Keratinocyte (primary cell): ENCODE measurements at regions not wholly inside any gene's neighbourhood (a gene's known extent, or its start where the extent isn't known, plus 50 kb on each side); places are given as distances from the start of the nearest gene placed in this dataset.

Source experiments
- DNase-seq: peaks from one replicate; pipeline ENCODE4 v3.0.0-alpha.2; 2011; ENCODE audit warnings: low read depth, missing footprints, low spot score
- FAIRE-seq: peaks from 2 replicates; lab custom pipeline; 2011; peaks lifted over from hg19 to GRCh38; lab: Jason Lieb, UNC
- H2AFZ ChIP-seq: 2 replicates; pipeline ENCODE4 v1.6.0; 2012; ENCODE audit warnings: low read length, control low read depth, inconsistent platforms; ENCODE audit not compliant: control insufficient read depth
- H3K27ac ChIP-seq: 2 replicates; pipeline ENCODE4 v1.5.1; 2011; ENCODE audit warnings: low read length; ENCODE audit not compliant: control insufficient read depth, insufficient read depth
- H3K27me3 ChIP-seq: 3 replicates; pipeline ENCODE4 v1.6.0; 2011; ENCODE audit warnings: low read length; ENCODE audit not compliant: control insufficient read depth, insufficient read depth; ENCODE audit errors: extremely low read depth
- H3K36me3 ChIP-seq, 2 experiments: 2 replicates in 1 of 2; 3 replicates in 1 of 2; pipeline ENCODE4 v1.5.1; 2011; ENCODE audit warnings: low read length in 2 of 2, mild to moderate bottlenecking in 1 of 2; ENCODE audit not compliant: control insufficient read depth in 2 of 2, insufficient read depth in 2 of 2; ENCODE audit errors: extremely low read depth in 1 of 2
- H3K4me1 ChIP-seq: 3 replicates; pipeline ENCODE4 v1.5.1; 2011; ENCODE audit warnings: low read length; ENCODE audit not compliant: control insufficient read depth, insufficient read depth; ENCODE audit errors: extremely low read depth
- H3K4me2 ChIP-seq: 3 replicates; pipeline ENCODE4 v1.6.0; 2011; ENCODE audit warnings: low read depth, low read length; ENCODE audit not compliant: control insufficient read depth, insufficient read depth; ENCODE audit errors: extremely low read depth
- H3K4me3 ChIP-seq, 3 experiments: fragments of 200-600 bp in 1 of 3; sonication (generic) in 1 of 3; 2 replicates in 2 of 3; 3 replicates in 1 of 3; pipeline ENCODE4 v1.5.1; 2011 to 2016; ENCODE audit warnings: low read length in 3 of 3, mild to moderate bottlenecking in 3 of 3, control low read depth in 2 of 3, inconsistent platforms in 1 of 3, low read depth in 1 of 3, mixed read lengths in 1 of 3, mixed run types in 1 of 3, moderate library complexity in 1 of 3; ENCODE audit not compliant: control insufficient read depth in 2 of 3, insufficient read depth in 2 of 3; ENCODE audit errors: extremely low read depth in 1 of 3
- H3K79me2 ChIP-seq: 2 replicates; pipeline ENCODE4 v1.6.0; 2012; ENCODE audit warnings: low read length; ENCODE audit not compliant: control insufficient read depth, insufficient read depth
- H3K9ac ChIP-seq: 3 replicates; pipeline ENCODE4 v1.6.0; 2011; ENCODE audit warnings: low read length; ENCODE audit not compliant: control insufficient read depth, insufficient read depth; ENCODE audit errors: extremely low read depth
- H3K9me1 ChIP-seq: 3 replicates; pipeline ENCODE4 v1.6.0; 2011; ENCODE audit warnings: low read length; ENCODE audit not compliant: control insufficient read depth, insufficient read depth; ENCODE audit errors: extremely low read depth
- H3K9me3 ChIP-seq: 2 replicates; pipeline ENCODE4 v1.5.1; 2012; ENCODE audit warnings: low read depth, low read length; ENCODE audit not compliant: control insufficient read depth
- H4K20me1 ChIP-seq: 3 replicates; pipeline ENCODE4 v1.6.0; 2011; ENCODE audit warnings: low read length; ENCODE audit not compliant: control insufficient read depth, insufficient read depth; ENCODE audit errors: extremely low read depth
- EZH2 ChIP-seq: IDR thresholded peaks from one replicate; pipeline ENCODE4 v1.6.1; 2012; ENCODE audit warnings: inconsistent platforms, mild to moderate bottlenecking, low read length, moderate library complexity
- dilution Hi-C: fragments of 300-500 bp; cut with MboI; formaldehyde crosslinking; loops from one replicate; pipeline ENCODE4 v1.7.0; 2020; ENCODE audit warnings: low sequenced_read_pairs; ENCODE audit not compliant: extremely low pct_ligation_motif_present
- TF ChIP-seq, protein P1 (sequence below), 3 experiments: IDR thresholded peaks in 1 of 3; conservative IDR thresholded peaks in 1 of 3; optimal IDR thresholded peaks in 1 of 3; 2 replicates in 2 of 3; 3 replicates in 1 of 3; pipeline versions ENCODE3 to v1.5.1; 2011; ENCODE audit warnings: low read length in 3 of 3, mild to moderate bottlenecking in 3 of 3, moderate library complexity in 2 of 3, control low read depth in 1 of 3, inconsistent platforms in 1 of 3; ENCODE audit not compliant: insufficient read depth in 2 of 3; ENCODE audit errors: extremely low read depth in 1 of 3

DNA sequence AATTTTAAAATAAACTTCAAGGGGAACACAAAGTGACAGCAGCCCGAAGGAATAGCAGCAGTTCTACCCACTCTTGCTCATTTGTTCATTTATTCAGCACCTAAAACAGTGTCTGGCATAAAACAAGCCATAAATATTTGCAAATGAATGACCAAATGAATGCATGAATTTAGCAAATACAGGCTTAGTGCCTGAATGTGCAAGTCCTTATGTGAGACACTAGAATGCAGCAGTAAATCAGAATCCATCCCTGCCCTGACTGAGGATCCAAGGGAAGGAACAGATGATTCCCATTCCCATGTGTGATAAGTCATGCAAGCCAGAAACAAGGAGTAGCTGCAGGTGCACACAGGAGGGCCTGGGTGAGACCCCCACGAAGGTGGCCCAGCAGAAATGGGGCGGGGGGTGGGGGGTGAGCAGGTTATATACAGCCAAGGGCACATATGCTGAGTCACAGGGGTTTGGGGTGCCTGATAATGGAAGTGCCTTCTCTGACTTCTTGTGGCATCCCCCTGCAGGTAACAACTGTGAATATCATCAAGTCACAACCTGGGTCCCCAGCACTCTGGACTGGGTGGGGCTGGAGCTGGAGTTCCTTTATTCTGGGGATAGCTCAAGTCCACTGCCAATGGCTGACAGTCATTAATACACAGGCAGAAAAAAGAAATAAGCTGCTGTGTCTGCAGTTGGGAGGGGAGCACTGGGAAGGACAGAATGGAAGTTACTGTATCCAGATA lies 311.9 kb downstream of the TXNL1 start:
- Histone ChIP-seq H3K9me1 (no peaks in the 10 kb centered on the region), H3K9ac (no peak overlapping the region), H2AFZ (no peak overlapping the region), H3K4me1 (peaks cover 4% of the 10 kb centered on the region), H4K20me1 (no peaks in the 10 kb centered on the region), H3K27me3 (no peaks in the 10 kb centered on the region), H3K4me3 (no peak overlapping the region), H3K9me3 (no peaks in the 10 kb centered on the region), H3K4me2 (no peak overlapping the region), H3K27ac (no peak overlapping the region), H3K79me2 (no peaks in the 10 kb centered on the region), H3K36me3 (no peaks in the 10 kb centered on the region)
- dilution Hi-C loops, result no loop called here
- FAIRE-seq (no peak), DNase-seq (no peak)
- TF ChIP-seq, protein P1, sequence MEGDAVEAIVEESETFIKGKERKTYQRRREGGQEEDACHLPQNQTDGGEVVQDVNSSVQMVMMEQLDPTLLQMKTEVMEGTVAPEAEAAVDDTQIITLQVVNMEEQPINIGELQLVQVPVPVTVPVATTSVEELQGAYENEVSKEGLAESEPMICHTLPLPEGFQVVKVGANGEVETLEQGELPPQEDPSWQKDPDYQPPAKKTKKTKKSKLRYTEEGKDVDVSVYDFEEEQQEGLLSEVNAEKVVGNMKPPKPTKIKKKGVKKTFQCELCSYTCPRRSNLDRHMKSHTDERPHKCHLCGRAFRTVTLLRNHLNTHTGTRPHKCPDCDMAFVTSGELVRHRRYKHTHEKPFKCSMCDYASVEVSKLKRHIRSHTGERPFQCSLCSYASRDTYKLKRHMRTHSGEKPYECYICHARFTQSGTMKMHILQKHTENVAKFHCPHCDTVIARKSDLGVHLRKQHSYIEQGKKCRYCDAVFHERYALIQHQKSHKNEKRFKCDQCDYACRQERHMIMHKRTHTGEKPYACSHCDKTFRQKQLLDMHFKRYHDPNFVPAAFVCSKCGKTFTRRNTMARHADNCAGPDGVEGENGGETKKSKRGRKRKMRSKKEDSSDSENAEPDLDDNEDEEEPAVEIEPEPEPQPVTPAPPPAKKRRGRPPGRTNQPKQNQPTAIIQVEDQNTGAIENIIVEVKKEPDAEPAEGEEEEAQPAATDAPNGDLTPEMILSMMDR (optimal IDR thresholded peaks at IDR 0.05 in 1 of 3, IDR thresholded peaks at IDR 0.05 in 1 of 3, conservative IDR thresholded peaks at IDR 0.05 in 1 of 3; ENCODE audit: extremely low read depth in 1 of 3, insufficient read depth in 2 of 3, low read length in 3 of 3), result no peak
- TF ChIP-seq EZH2, result no peak

DNA sequence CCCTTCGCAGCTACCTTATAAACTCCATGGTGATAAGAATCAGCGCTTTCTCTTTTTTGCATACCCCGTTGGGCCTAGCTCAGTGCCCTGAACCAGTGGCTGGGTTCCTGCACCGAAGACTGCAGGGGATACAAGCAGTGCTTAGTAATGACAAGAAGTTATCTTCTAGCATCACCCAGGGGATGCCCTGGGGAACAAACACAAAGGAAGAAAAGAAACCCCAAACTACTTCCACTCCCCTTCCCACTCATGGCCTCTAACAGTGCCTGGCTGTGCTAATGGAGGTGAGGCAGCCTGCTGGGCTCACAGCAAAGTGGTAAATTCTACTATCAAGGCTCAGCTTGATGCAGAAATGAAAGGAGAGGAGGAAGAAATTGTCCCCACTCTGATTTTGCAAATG lies 314.7 kb downstream of the TXNL1 start:
- Histone ChIP-seq H3K27ac (no peak overlapping the region), H3K36me3 (no peaks in the 10 kb centered on the region), H3K4me3 (no peak overlapping the region), H3K4me1 (peaks cover 4% of the 10 kb centered on the region), H2AFZ (no peak overlapping the region), H3K9ac (no peak overlapping the region), H3K9me3 (no peaks in the 10 kb centered on the region), H3K27me3 (no peaks in the 10 kb centered on the region), H3K4me2 (no peak overlapping the region), H4K20me1 (no peaks in the 10 kb centered on the region), H3K79me2 (no peaks in the 10 kb centered on the region), H3K9me1 (no peaks in the 10 kb centered on the region)
- dilution Hi-C loops, result no loop called here
- TF ChIP-seq, protein P1 (optimal IDR thresholded peaks at IDR 0.05 in 1 of 3, IDR thresholded peaks at IDR 0.05 in 1 of 3, conservative IDR thresholded peaks at IDR 0.05 in 1 of 3; ENCODE audit: extremely low read depth in 1 of 3, insufficient read depth in 2 of 3, low read length in 3 of 3), result no peak
- TF ChIP-seq EZH2, result no peak
- DNase-seq (no peak), FAIRE-seq (no peak)
